GM21717 (cell line): ENCODE measurements at regions not wholly inside any gene's neighbourhood (a gene's known extent, or its start where the extent isn't known, plus 50 kb on each side); places are given as distances from the start of the nearest gene placed in this dataset.
"Not testable (repeated sequence)": the region's sequence is repeated elsewhere in the genome, so short reads cannot be mapped to it uniquely, and the experiment has no call there.

Experiments used
- ATAC-seq: cut with Tn5 transposase; IDR thresholded peaks from one replicate; pipeline ENCODE4 v1.9.1; 2021; ENCODE audit warnings: mild to moderate bottlenecking, moderate library complexity; ENCODE audit not compliant: unreplicated experiment

- ATAC-seq, result not testable (repeated sequence)
Observed at GRCh38 chr2:41039750-41040149, 587.9 kb upstream of the SLC8A1 start.

GRCh38 chr2:41040782-41041520 is 589.1 kb upstream of the SLC8A1 start:
- no peak for ATAC-seq

GRCh38 chr2:41042343-41042742 is 590.5 kb upstream of the SLC8A1 start:
- ATAC-seq, result no peak

- ATAC-seq, result no peak
Observed at GRCh38 chr2:41061356-41061755, 609.5 kb upstream of the SLC8A1 start.

GRCh38 chr2:41062336-41062735 is 610.4 kb upstream of the SLC8A1 start:
- no peak for ATAC-seq

GRCh38 chr2:41066168-41066567 is 614.3 kb upstream of the SLC8A1 start:
- no peak for ATAC-seq

- ATAC-seq, result no peak
Observed at GRCh38 chr2:41068740-41069139, 616.9 kb upstream of the SLC8A1 start.

GRCh38 chr2:41078341-41078740 is 626.5 kb upstream of the SLC8A1 start:
- no peak for ATAC-seq

GRCh38 chr2:41079011-41079410 is 627.1 kb upstream of the SLC8A1 start:
- no peak for ATAC-seq

- no peak for ATAC-seq
Observed at GRCh38 chr2:41084321-41084720, 632.4 kb upstream of the SLC8A1 start.

GRCh38 chr2:41087946-41088345 is 636.1 kb upstream of the SLC8A1 start:
- ATAC-seq, result no peak

GRCh38 chr2:41101281-41101680 is 649.4 kb upstream of the SLC8A1 start:
- no peak for ATAC-seq

- ATAC-seq, result no peak
Observed at GRCh38 chr2:41109744-41110143, 657.9 kb upstream of the SLC8A1 start.

- no peak for ATAC-seq
Observed at GRCh38 chr2:41111836-41112627, 660.1 kb upstream of the SLC8A1 start.

GRCh38 chr2:41116106-41116797 is 664.4 kb upstream of the SLC8A1 start:
- ATAC-seq, result no peak

- ATAC-seq, result no peak
Observed at GRCh38 chr2:41119489-41119888, 667.6 kb upstream of the SLC8A1 start.

- no peak for ATAC-seq
Observed at GRCh38 chr2:41123341-41123740, 671.5 kb upstream of the SLC8A1 start.

- no peak for ATAC-seq
Observed at GRCh38 chr2:41127351-41127750, 675.5 kb upstream of the SLC8A1 start.

- no peak for ATAC-seq
Observed at GRCh38 chr2:41129988-41130387, 678.1 kb upstream of the SLC8A1 start.

- no peak for ATAC-seq
Observed at GRCh38 chr2:41137031-41137430, 685.1 kb upstream of the SLC8A1 start.

GRCh38 chr2:41141146-41141791 is 689.4 kb upstream of the SLC8A1 start:
- no peak for ATAC-seq
